ENCODE measurements at regions not wholly inside any gene's neighbourhood (a gene's known extent, or its start where the extent isn't known, plus 50 kb on each side); places are given as distances from the start of the nearest gene placed in this dataset.

DNA sequence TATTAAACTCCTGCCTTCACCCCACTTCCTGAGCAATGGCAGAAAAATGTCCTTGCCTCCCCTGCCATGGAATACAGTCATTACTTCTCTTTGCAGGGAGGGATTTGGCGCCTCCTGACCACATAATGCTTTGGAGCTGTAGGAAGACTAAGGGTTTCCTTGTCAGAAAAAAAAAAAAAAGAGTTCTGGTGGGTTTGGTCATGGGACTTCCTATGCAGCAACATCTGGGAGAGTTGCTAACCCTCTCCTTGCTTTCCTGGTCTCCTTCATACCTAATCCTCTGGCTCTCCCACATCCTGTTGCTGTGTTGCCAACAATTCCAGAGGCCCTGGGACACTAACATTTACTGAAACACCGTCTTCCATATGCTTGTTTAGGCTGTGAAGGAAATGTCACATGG is 75.1 kb upstream of the MBNL3 start:
- ChIA-PET POLR2A (no interaction called here), CTCF (interaction anchor here (0.6 kb wide), 1 partner anchor 17 kb away, joined by 3 read pairs; no protein-coding TSS in a partner anchor)
- DNase-seq: no peak
- no CpG with 5 or more reads among the region's 2 CpGs for WGBS (ENCODE audit: insufficient coverage)
- Mint-ChIP-seq H3K9me3 (ENCODE audit: insufficient read depth) (no peaks in the 10 kb centered on the region), H3K27ac (no peak overlapping the region), H3K27me3 (no peaks in the 10 kb centered on the region), H3K4me1 (peaks cover 6% of the 10 kb centered on the region), H3K4me3 (no peak overlapping the region)
- TF ChIP-seq EZH2 (IDR thresholded peaks at IDR 0.05; ENCODE audit: borderline replicate concordance, insufficient read depth, low read depth, low read length, poor library complexity, severe bottlenecking): no peak
- TF ChIP-seq, protein P1, sequence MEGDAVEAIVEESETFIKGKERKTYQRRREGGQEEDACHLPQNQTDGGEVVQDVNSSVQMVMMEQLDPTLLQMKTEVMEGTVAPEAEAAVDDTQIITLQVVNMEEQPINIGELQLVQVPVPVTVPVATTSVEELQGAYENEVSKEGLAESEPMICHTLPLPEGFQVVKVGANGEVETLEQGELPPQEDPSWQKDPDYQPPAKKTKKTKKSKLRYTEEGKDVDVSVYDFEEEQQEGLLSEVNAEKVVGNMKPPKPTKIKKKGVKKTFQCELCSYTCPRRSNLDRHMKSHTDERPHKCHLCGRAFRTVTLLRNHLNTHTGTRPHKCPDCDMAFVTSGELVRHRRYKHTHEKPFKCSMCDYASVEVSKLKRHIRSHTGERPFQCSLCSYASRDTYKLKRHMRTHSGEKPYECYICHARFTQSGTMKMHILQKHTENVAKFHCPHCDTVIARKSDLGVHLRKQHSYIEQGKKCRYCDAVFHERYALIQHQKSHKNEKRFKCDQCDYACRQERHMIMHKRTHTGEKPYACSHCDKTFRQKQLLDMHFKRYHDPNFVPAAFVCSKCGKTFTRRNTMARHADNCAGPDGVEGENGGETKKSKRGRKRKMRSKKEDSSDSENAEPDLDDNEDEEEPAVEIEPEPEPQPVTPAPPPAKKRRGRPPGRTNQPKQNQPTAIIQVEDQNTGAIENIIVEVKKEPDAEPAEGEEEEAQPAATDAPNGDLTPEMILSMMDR (IDR thresholded peaks at IDR 0.05): no peak
- H3K4me1 ChIP-seq (ENCODE audit: control insufficient read depth in 2 of 2, insufficient read depth in 2 of 2, low read length in 2 of 2): peaks cover 0 to 3% of the 10 kb centered on the region in 2 donors
- no peaks in the 10 kb centered on the region for H3K79me2 ChIP-seq (ENCODE audit: control insufficient read depth, insufficient read depth, low read length)
- H3K4me3 ChIP-seq (ENCODE audit: control extremely low read depth in 1 of 5, extremely low read depth in 1 of 5, insufficient read depth in 1 of 5, low read depth in 2 of 5, low read length in 4 of 5): no peak overlapping the region
- H3K9me3 ChIP-seq (ENCODE audit: control extremely low read depth in 1 of 3, control insufficient read depth in 2 of 3, insufficient read depth in 1 of 3, low read length in 2 of 3): no peaks in the 10 kb centered on the region
- no peak overlapping the region for H3K27ac ChIP-seq (ENCODE audit: low read length in 2 of 2)
- H3K27me3 ChIP-seq (replicated peaks in 1 of 4; ENCODE audit: control extremely low read depth in 1 of 4, control insufficient read depth in 3 of 4, insufficient read depth in 4 of 4, low read length in 3 of 4): no peaks in the 10 kb centered on the region
- intact Hi-C loops (cut with micrococcal nuclease): no loop called here
- no peak for ATAC-seq (ENCODE audit: low read depth)
- H3K9ac ChIP-seq (ENCODE audit: low read length): no peak overlapping the region
- no peaks in the 10 kb centered on the region for H3K36me3 ChIP-seq (replicated peaks in 1 of 2; ENCODE audit: control extremely low read depth in 1 of 2, control insufficient read depth in 1 of 2, extremely low read depth in 1 of 2, insufficient read depth in 2 of 2, low read length in 1 of 2)
- H4K20me1 ChIP-seq (ENCODE audit: control insufficient read depth, insufficient read depth, low read length, poor library complexity, severe bottlenecking): no peaks in the 10 kb centered on the region
- H3K4me2 ChIP-seq (replicated peaks; ENCODE audit: low read depth, low read length, poor library complexity, severe bottlenecking): no peak overlapping the region
- H2AFZ ChIP-seq (ENCODE audit: insufficient read depth, low read depth, low read length, poor library complexity, severe bottlenecking): no peak overlapping the region

DNA sequence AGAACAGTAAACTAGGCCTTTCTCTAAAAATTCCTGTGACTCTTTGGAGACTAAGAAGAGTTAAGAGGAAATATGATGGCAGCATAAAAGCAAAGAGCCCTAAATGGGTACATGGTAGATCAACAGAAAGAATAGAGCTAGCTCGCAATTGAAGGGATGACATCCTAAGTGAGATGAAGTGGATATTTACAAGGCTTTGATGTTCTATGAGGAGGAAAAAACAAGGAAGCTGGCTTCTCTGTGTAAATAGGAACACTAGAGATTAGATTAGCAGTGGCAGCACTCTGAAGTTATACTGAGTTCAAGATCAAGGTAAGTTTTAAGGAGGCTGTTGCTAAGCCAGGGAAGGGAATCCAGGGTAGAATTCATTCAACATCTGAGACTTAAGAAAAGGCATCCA is 73.1 kb upstream of the MBNL3 start:
- Histone ChIP-seq H4K20me1 (ENCODE audit: control insufficient read depth, insufficient read depth, low read length, poor library complexity, severe bottlenecking) (no peaks in the 10 kb centered on the region), H3K27me3 (replicated peaks in 1 of 4; ENCODE audit: control extremely low read depth in 1 of 4, control insufficient read depth in 3 of 4, insufficient read depth in 4 of 4, low read length in 3 of 4) (peaks cover 0 to 3% (median 1%) of the 10 kb centered on the region in 4 experiments), H3K36me3 (replicated peaks in 1 of 2; ENCODE audit: control extremely low read depth in 1 of 2, control insufficient read depth in 1 of 2, extremely low read depth in 1 of 2, insufficient read depth in 2 of 2, low read length in 1 of 2) (no peaks in the 10 kb centered on the region), H3K27ac (ENCODE audit: low read length in 2 of 2) (no peak overlapping the region), H3K4me2 (replicated peaks; ENCODE audit: low read depth, low read length, poor library complexity, severe bottlenecking) (no peak overlapping the region), H3K79me2 (ENCODE audit: control insufficient read depth, insufficient read depth, low read length) (no peaks in the 10 kb centered on the region), H3K4me1 (ENCODE audit: control insufficient read depth in 2 of 2, insufficient read depth in 2 of 2, low read length in 2 of 2) (no peaks in the 10 kb centered on the region), H3K4me3 (ENCODE audit: control extremely low read depth in 1 of 5, extremely low read depth in 1 of 5, insufficient read depth in 1 of 5, low read depth in 2 of 5, low read length in 4 of 5) (no peak overlapping the region), H3K9ac (ENCODE audit: low read length) (no peak overlapping the region), H2AFZ (ENCODE audit: insufficient read depth, low read depth, low read length, poor library complexity, severe bottlenecking) (no peak overlapping the region), H3K9me3 (ENCODE audit: control extremely low read depth in 1 of 3, control insufficient read depth in 2 of 3, insufficient read depth in 1 of 3, low read length in 2 of 3) (no peaks in the 10 kb centered on the region)
- intact Hi-C loops (cut with micrococcal nuclease): no loop called here
- CTCF ChIA-PET: no interaction called here
- no peak overlapping the region for H3K27ac Mint-ChIP-seq
- no peaks in the 10 kb centered on the region for H3K27me3 Mint-ChIP-seq
- ATAC-seq (ENCODE audit: low read depth) (no peak), DNase-seq (no peak)
- H3K4me3 Mint-ChIP-seq: no peak overlapping the region
- no peaks in the 10 kb centered on the region for H3K4me1 Mint-ChIP-seq
- TF ChIP-seq EZH2 (IDR thresholded peaks at IDR 0.05; ENCODE audit: borderline replicate concordance, insufficient read depth, low read depth, low read length, poor library complexity, severe bottlenecking): no peak
- TF ChIP-seq, protein P1 (IDR thresholded peaks at IDR 0.05): no peak
- no CpG with 5 or more reads among the region's 1 CpG for WGBS (ENCODE audit: insufficient coverage)
- H3K9me3 Mint-ChIP-seq (ENCODE audit: insufficient read depth): no peaks in the 10 kb centered on the region
- POLR2A ChIA-PET: no interaction called here

Measured in B cell (primary cell).